ENCODE measurements at regions not wholly inside any gene's neighbourhood (a gene's known extent, or its start where the extent isn't known, plus 50 kb on each side); places are given as distances from the start of the nearest gene placed in this dataset.

DNA sequence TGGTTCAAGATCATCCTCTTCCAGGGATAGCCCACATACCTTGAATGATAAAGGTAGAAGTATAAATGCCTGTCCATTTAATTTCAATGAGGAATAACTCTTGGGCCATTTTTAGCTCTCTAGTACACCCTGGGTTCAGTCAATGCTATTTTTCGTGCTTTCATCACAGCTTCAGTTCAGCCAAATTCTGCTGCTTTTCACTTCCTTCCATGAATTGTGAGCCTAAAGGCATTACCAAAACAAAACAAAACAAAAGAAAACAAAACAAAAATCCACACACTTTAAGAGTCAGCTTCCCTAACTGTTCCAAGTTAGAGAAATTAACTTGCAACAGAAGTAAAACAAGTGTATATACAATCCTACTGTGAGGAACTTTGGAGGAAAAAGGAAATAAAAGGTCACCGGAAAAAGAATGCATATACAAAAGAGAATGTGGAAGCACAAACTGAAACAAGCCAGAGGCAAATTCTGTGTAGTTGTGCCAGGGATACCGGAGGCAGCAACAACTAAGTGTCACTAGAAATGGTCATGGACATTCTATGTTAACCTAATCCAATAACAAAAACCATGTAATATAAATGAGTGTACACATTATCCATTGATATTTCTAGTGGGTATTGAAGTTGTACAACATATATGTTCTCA, 423.1 kb downstream of the KCTD8 start:
- in situ Hi-C loops (cut with HindIII; ENCODE audit: low sequenced_read_pairs): no loop called here
- H3K4me3 ChIP-seq (ENCODE audit: low read depth, low read length): no peak overlapping the region
- TF ChIP-seq, protein P1, sequence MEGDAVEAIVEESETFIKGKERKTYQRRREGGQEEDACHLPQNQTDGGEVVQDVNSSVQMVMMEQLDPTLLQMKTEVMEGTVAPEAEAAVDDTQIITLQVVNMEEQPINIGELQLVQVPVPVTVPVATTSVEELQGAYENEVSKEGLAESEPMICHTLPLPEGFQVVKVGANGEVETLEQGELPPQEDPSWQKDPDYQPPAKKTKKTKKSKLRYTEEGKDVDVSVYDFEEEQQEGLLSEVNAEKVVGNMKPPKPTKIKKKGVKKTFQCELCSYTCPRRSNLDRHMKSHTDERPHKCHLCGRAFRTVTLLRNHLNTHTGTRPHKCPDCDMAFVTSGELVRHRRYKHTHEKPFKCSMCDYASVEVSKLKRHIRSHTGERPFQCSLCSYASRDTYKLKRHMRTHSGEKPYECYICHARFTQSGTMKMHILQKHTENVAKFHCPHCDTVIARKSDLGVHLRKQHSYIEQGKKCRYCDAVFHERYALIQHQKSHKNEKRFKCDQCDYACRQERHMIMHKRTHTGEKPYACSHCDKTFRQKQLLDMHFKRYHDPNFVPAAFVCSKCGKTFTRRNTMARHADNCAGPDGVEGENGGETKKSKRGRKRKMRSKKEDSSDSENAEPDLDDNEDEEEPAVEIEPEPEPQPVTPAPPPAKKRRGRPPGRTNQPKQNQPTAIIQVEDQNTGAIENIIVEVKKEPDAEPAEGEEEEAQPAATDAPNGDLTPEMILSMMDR (IDR thresholded peaks at IDR 0.05; ENCODE audit: low read depth, low read length, missing control alignments): no peak
- DNase-seq (ENCODE audit: low read depth): no peak

DNA sequence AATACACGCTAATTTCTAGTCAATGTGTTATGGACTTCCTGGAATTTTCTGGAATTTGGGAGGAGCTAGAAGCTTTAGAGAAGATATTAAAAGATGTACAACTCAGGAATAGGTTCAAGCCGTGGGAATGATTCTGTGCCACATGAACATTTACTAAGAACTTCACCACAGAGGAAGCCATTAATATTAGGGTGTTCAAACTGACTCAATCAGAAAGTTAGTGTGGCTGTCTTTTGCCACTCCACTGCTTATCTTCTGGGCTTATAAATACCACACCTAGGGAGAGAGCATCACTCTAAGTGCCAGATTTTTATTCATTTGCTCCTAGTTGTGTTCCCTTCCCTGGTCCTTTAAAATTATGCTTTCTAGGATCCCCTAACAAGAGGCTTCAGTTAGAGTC, 409.8 kb downstream of the KCTD8 start:
- TF ChIP-seq, protein P1 (IDR thresholded peaks at IDR 0.05; ENCODE audit: low read depth, low read length, missing control alignments): no peak
- no peak overlapping the region for H3K4me3 ChIP-seq (ENCODE audit: low read depth, low read length)
- DNase-seq (ENCODE audit: low read depth): no peak
- in situ Hi-C loops (cut with HindIII; ENCODE audit: low sequenced_read_pairs): no loop called here

DNA sequence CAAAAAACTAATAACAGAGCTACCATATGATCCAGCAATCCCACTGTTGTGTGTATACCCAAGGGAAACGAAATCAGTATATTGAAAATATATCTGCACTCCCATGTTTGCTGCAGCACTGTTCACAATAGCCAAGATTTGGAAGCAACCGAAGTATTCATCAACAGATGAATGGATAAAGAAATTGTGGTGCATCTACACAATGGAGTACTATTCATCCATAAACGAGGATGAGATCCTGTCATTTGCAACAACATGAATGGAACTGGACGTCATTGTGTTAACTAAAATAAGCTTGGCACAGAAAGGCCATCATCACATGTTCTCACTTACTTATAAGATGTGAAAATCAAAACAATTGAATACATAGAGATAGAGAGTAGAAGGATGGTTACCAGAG, 402.1 kb downstream of the KCTD8 start:
- H3K4me3 ChIP-seq (ENCODE audit: low read depth, low read length): no peak overlapping the region
- in situ Hi-C loops (cut with HindIII; ENCODE audit: low sequenced_read_pairs): no loop called here
- no peak for DNase-seq (ENCODE audit: low read depth)
- TF ChIP-seq, protein P1 (IDR thresholded peaks at IDR 0.05; ENCODE audit: low read depth, low read length, missing control alignments): no peak

DNA sequence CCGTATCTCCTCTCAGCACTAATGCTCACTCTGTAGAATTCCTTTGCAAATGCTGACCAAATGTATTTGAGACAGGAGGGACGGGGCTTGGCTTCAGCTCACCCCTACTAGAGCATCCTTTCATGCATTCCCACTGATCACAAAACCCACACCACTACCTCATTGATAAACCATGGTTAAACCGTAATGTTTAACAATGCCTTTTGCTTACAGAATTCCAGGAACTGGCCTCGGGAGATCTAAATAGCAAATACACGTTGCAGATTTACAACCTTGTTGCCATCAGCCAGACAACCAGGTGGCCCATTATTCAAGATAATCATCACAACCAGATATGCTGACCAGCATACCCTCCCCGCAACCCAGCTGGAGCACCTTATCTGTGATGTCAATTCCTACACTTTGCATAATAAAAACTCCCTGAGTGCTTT, 391.9 kb downstream of the KCTD8 start:
- H3K4me3 ChIP-seq (ENCODE audit: low read depth, low read length): no peak overlapping the region
- DNase-seq (ENCODE audit: low read depth): no peak
- in situ Hi-C loops (cut with HindIII; ENCODE audit: low sequenced_read_pairs): no loop called here
- TF ChIP-seq, protein P1 (IDR thresholded peaks at IDR 0.05; ENCODE audit: low read depth, low read length, missing control alignments): no peak

DNA sequence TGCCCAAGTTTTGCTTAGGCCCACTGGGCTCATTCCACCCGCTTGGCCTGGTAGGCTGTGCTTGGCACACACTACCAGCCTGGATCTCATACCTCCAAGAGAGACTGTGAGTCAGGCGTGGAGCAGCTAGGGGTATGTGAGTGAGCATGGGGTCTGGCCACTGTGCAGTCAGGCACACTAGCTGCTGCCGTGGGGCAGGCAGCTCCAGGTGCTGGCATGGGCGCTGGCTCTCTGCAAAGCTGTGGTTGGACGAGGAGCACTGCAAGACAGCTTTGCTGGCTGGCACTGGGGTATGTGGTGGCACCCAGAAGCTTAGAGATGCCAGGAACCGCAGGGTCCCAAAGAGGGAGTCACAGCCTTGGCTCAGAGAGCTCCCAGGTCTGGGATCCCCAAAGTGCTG, 377.8 kb downstream of the KCTD8 start:
- TF ChIP-seq, protein P1 (IDR thresholded peaks at IDR 0.05; ENCODE audit: low read depth, low read length, missing control alignments): no peak
- no peak for DNase-seq (ENCODE audit: low read depth)
- in situ Hi-C loops (cut with HindIII; ENCODE audit: low sequenced_read_pairs): no loop called here
- H3K4me3 ChIP-seq (ENCODE audit: low read depth, low read length): no peak overlapping the region

DNA sequence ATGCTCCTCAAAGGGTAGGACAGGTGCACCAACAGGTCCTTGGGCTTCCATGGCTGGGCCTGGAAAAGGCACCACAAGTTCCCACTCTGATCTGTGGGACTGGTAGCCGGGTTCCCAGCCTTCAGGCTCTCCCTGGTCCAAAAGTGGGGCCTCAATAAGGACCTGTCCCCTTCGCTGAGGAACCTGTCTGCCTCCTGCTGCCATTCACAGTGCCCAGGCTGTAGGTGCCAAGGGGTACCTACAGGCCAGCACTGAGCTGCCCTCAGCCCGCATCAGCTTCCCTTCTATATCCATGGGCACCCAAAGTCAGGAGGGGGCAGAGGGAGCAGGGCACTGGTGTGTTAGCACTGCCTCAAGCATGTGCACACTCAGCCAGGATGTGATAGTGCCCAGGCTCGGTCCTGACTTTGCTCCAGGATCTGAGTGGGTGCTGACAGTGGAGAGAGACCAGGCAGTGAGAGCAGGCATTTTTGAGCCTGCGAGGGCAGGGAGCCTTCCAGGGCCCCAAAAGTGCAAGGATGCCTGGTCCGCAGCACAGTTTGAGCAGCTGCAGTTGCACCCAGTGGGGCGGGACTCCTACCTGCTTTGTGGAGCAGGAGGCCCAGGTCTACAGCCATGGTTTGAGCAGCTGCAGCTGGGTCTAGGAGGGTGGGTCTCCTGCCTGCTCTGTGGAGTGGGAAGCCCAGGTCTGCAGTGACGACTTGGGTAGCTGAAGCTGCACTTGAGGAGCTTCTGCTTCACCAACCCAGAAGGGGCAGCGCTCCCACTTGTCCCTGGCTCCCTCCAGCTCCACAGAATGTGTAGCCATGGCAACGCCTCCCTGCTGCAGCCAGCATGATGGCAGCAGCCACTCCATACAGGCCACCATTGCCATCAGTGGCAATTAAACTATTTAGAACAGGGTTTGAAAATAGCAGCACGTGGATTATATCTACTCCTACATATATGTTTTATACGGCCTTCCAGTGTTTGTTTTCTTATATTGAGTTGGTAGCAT, 376.4 kb downstream of the KCTD8 start:
- H3K4me3 ChIP-seq (ENCODE audit: low read depth, low read length): no peak overlapping the region
- DNase-seq (ENCODE audit: low read depth): no peak
- in situ Hi-C loops (cut with HindIII; ENCODE audit: low sequenced_read_pairs): no loop called here
- TF ChIP-seq, protein P1 (IDR thresholded peaks at IDR 0.05; ENCODE audit: low read depth, low read length, missing control alignments): no peak
